NCI-H2107 (cell line): ENCODE measurements at regions not wholly inside any gene's neighbourhood (a gene's known extent, or its start where the extent isn't known, plus 50 kb on each side); places are given as distances from the start of the nearest gene placed in this dataset.
"Not testable (repeated sequence)": the region's sequence is repeated elsewhere in the genome, so short reads cannot be mapped to it uniquely, and the experiment has no call there.

ENCODE experiments used
- DNase-seq: peaks from one replicate; lab custom pipeline; 2025; lab: John Stamatoyannopoulos, UW

- no peak for DNase-seq
These were observed 621.7 kb downstream of the TMEM182 start for GRCh38 chr2:103383541-103383940.

GRCh38 chr2:103386872-103387271, 625.0 kb downstream of the TMEM182 start:
- no peak for DNase-seq

- no peak for DNase-seq
These were observed 626.1 kb downstream of the TMEM182 start for GRCh38 chr2:103387888-103388287.

GRCh38 chr2:103396152-103396551, 634.3 kb downstream of the TMEM182 start:
- DNase-seq = no peak

GRCh38 chr2:103401621-103402020, 639.8 kb downstream of the TMEM182 start:
- no peak for DNase-seq

GRCh38 chr2:103402336-103402735, 640.5 kb downstream of the TMEM182 start:
- DNase-seq = no peak

- DNase-seq = no peak
These were observed 641.1 kb downstream of the TMEM182 start for GRCh38 chr2:103402944-103403343.

GRCh38 chr2:103403388-103403787, 641.6 kb downstream of the TMEM182 start:
- not testable (repeated sequence) for DNase-seq

GRCh38 chr2:103410221-103410620, 648.4 kb downstream of the TMEM182 start:
- DNase-seq = no peak

- no peak for DNase-seq
These were observed 657.7 kb downstream of the TMEM182 start for GRCh38 chr2:103419506-103419905.

GRCh38 chr2:103423100-103423499, 661.3 kb downstream of the TMEM182 start:
- no peak for DNase-seq

GRCh38 chr2:103427567-103427966, 665.7 kb downstream of the TMEM182 start:
- no peak for DNase-seq

- no peak for DNase-seq
These were observed 668.4 kb downstream of the TMEM182 start for GRCh38 chr2:103430191-103430590.

GRCh38 chr2:103435010-103435409, 673.2 kb downstream of the TMEM182 start:
- no peak for DNase-seq

- DNase-seq = no peak
These were observed 675.3 kb downstream of the TMEM182 start for GRCh38 chr2:103437161-103437560.

- DNase-seq = no peak
These were observed 683.5 kb downstream of the TMEM182 start for GRCh38 chr2:103445347-103445746.

GRCh38 chr2:103448495-103448894, 686.7 kb downstream of the TMEM182 start:
- DNase-seq = no peak

GRCh38 chr2:103451283-103451682, 689.5 kb downstream of the TMEM182 start:
- no peak for DNase-seq

GRCh38 chr2:103459283-103459682, 697.5 kb downstream of the TMEM182 start:
- no peak for DNase-seq

- no peak for DNase-seq
These were observed 700.3 kb downstream of the TMEM182 start for GRCh38 chr2:103462101-103462500.

- no peak for DNase-seq
These were observed 700.9 kb downstream of the TMEM182 start for GRCh38 chr2:103462712-103463111.

- no peak for DNase-seq
These were observed 703.0 kb downstream of the TMEM182 start for GRCh38 chr2:103464831-103465230.

GRCh38 chr2:103469800-103470199, 708.0 kb downstream of the TMEM182 start:
- no peak for DNase-seq

GRCh38 chr2:103484906-103485305, 723.1 kb downstream of the TMEM182 start:
- DNase-seq = no peak

GRCh38 chr2:103496850-103497249, 735.0 kb downstream of the TMEM182 start:
- DNase-seq = no peak
